ENCODE measurements at regions not wholly inside any gene's neighbourhood (a gene's known extent, or its start where the extent isn't known, plus 50 kb on each side); places are given as distances from the start of the nearest gene placed in this dataset.
"Not testable (repeated sequence)": the region's sequence is repeated elsewhere in the genome, so short reads cannot be mapped to it uniquely, and the experiment has no call there.

- CTCF ChIA-PET: interaction anchor here (0.8 to 1.7 kb wide), 2 partner anchors 25 to 81 kb away, joined by 3 read pairs; no protein-coding TSS in a partner anchor
Observed at GRCh38 chr7:92914645-92915044, 78.3 kb upstream of the CDK6 start.

GRCh38 chr7:92913849-92914248 is 77.5 kb upstream of the CDK6 start:
- ChIA-PET POLR2A (no interaction called here), CTCF (interaction anchor here (0.8 to 1.7 kb wide), 2 partner anchors 24 to 80 kb away, joined by 3 read pairs; no protein-coding TSS in a partner anchor)
- no peak for DNase-seq (ENCODE audit: extremely low spot score)
- no peak for TF ChIP-seq CTCF (IDR thresholded peaks at IDR 0.05; ENCODE audit: control extremely low read depth, extremely low read depth, low read depth, missing control alignments)

More at GRCh38 chr7:92914645-92915044, 78.3 kb upstream of the CDK6 start:
- TF ChIP-seq CTCF (IDR thresholded peaks at IDR 0.05; ENCODE audit: control extremely low read depth, extremely low read depth, low read depth, missing control alignments): no peak
- DNase-seq (ENCODE audit: extremely low spot score): no peak
- POLR2A ChIA-PET: no interaction called here

GRCh38 chr7:92910976-92911375 is 74.6 kb upstream of the CDK6 start:
- ChIA-PET POLR2A (no interaction called here), CTCF (no interaction called here)
- no peak for DNase-seq (ENCODE audit: extremely low spot score)
- TF ChIP-seq CTCF (IDR thresholded peaks at IDR 0.05; ENCODE audit: control extremely low read depth, extremely low read depth, low read depth, missing control alignments): no peak

GRCh38 chr7:92909686-92910475 is 73.5 kb upstream of the CDK6 start:
- no peak for DNase-seq (ENCODE audit: extremely low spot score)
- ChIA-PET CTCF (no interaction called here), POLR2A (no interaction called here)
- TF ChIP-seq CTCF (IDR thresholded peaks at IDR 0.05; ENCODE audit: control extremely low read depth, extremely low read depth, low read depth, missing control alignments): no peak

GRCh38 chr7:92904244-92905131 is 68.1 kb upstream of the CDK6 start:
- TF ChIP-seq CTCF (IDR thresholded peaks at IDR 0.05; ENCODE audit: control extremely low read depth, extremely low read depth, low read depth, missing control alignments): no peak
- ChIA-PET POLR2A (interaction anchor here (0.8 kb wide), 1 partner anchor 68 kb away, joined by 3 read pairs; the partner anchor contains the start of gene CDK6), CTCF (interaction anchor here (1.2 kb wide), 2 partner anchors 11 to 284 kb away, joined by 3 to 4 read pairs; no protein-coding TSS in a partner anchor)
- peak; percentile 61 for DNase-seq (ENCODE audit: extremely low spot score)

GRCh38 chr7:92898798-92899197 is 62.4 kb upstream of the CDK6 start:
- TF ChIP-seq CTCF (IDR thresholded peaks at IDR 0.05; ENCODE audit: control extremely low read depth, extremely low read depth, low read depth, missing control alignments): no peak
- ChIA-PET POLR2A (no interaction called here), CTCF (interaction anchor here (2.2 kb wide), 1 partner anchor 26 kb away, joined by 4 read pairs; no protein-coding TSS in a partner anchor)
- DNase-seq (ENCODE audit: extremely low spot score): no peak

GRCh38 chr7:92894857-92895256 is 58.5 kb upstream of the CDK6 start:
- POLR2A ChIA-PET: not testable (repeated sequence)

More at GRCh38 chr7:92894857-92895256, 58.5 kb upstream of the CDK6 start:
- DNase-seq (ENCODE audit: extremely low spot score); CTCF ChIA-PET: not testable (repeated sequence)
